ENCODE measurements at regions not wholly inside any gene's neighbourhood (a gene's known extent, or its start where the extent isn't known, plus 50 kb on each side); places are given as distances from the start of the nearest gene placed in this dataset.

- in situ Hi-C loops (cut with MboI; ENCODE audit: low sequenced_read_pairs), result no loop called here
Observed at GRCh38 chr12:126457776-126458175, 1392.5 kb downstream of the AACS start.

GRCh38 chr12:126464153-126464552 lies 1398.9 kb downstream of the AACS start:
- in situ Hi-C loops (cut with MboI; ENCODE audit: low sequenced_read_pairs), result no loop called here

- in situ Hi-C loops (cut with MboI; ENCODE audit: low sequenced_read_pairs), result no loop called here
Observed at GRCh38 chr12:126469211-126469610, 1404.0 kb downstream of the AACS start.

- in situ Hi-C loops (cut with MboI; ENCODE audit: low sequenced_read_pairs), result no loop called here
Observed at GRCh38 chr12:126474703-126475102, 1409.5 kb downstream of the AACS start.

GRCh38 chr12:126480451-126480850 lies 1415.2 kb downstream of the AACS start:
- in situ Hi-C loops (cut with MboI; ENCODE audit: low sequenced_read_pairs), result no loop called here

GRCh38 chr12:126481688-126482087 lies 1416.5 kb downstream of the AACS start:
- in situ Hi-C loops (cut with MboI; ENCODE audit: low sequenced_read_pairs), result no loop called here

GRCh38 chr12:126482238-126482889 lies 1417.1 kb downstream of the AACS start:
- in situ Hi-C loops (cut with MboI; ENCODE audit: low sequenced_read_pairs), result no loop called here

GRCh38 chr12:126483145-126484068 lies 1418.2 kb downstream of the AACS start:
- in situ Hi-C loops (cut with MboI; ENCODE audit: low sequenced_read_pairs), result no loop called here

GRCh38 chr12:126487431-126487980 lies 1422.3 kb downstream of the AACS start:
- in situ Hi-C loops (cut with MboI; ENCODE audit: low sequenced_read_pairs), result no loop called here

- in situ Hi-C loops (cut with MboI; ENCODE audit: low sequenced_read_pairs), result no loop called here
Observed at GRCh38 chr12:126488806-126489205, 1423.6 kb downstream of the AACS start.

- in situ Hi-C loops (cut with MboI; ENCODE audit: low sequenced_read_pairs), result no loop called here
Observed at GRCh38 chr12:126492181-126492580, 1426.9 kb downstream of the AACS start.

- in situ Hi-C loops (cut with MboI; ENCODE audit: low sequenced_read_pairs), result no loop called here
Observed at GRCh38 chr12:126493366-126494108, 1428.3 kb downstream of the AACS start.

GRCh38 chr12:126496201-126496600 lies 1431.0 kb downstream of the AACS start:
- in situ Hi-C loops (cut with MboI; ENCODE audit: low sequenced_read_pairs), result no loop called here

- in situ Hi-C loops (cut with MboI; ENCODE audit: low sequenced_read_pairs), result no loop called here
Observed at GRCh38 chr12:126506426-126507182, 1441.4 kb downstream of the AACS start.

- in situ Hi-C loops (cut with MboI; ENCODE audit: low sequenced_read_pairs), result no loop called here
Observed at GRCh38 chr12:126507231-126507630, 1442.0 kb downstream of the AACS start.

GRCh38 chr12:126509572-126509971 lies 1444.3 kb downstream of the AACS start:
- in situ Hi-C loops (cut with MboI; ENCODE audit: low sequenced_read_pairs), result no loop called here

GRCh38 chr12:126510630-126511029 lies 1445.4 kb downstream of the AACS start:
- in situ Hi-C loops (cut with MboI; ENCODE audit: low sequenced_read_pairs), result no loop called here

- in situ Hi-C loops (cut with MboI; ENCODE audit: low sequenced_read_pairs), result no loop called here
Observed at GRCh38 chr12:126512916-126513913, 1448.0 kb downstream of the AACS start.

GRCh38 chr12:126518596-126519200 lies 1453.5 kb downstream of the AACS start:
- in situ Hi-C loops (cut with MboI; ENCODE audit: low sequenced_read_pairs), result no loop called here

All from HL-60/S4 (cell line).